Parathyroid adenoma (tissue), 2 donors: ENCODE measurements at regions not wholly inside any gene's neighbourhood (a gene's known extent, or its start where the extent isn't known, plus 50 kb on each side); places are given as distances from the start of the nearest gene placed in this dataset.
"Not testable (repeated sequence)": the region's sequence is repeated elsewhere in the genome, so short reads cannot be mapped to it uniquely, and the experiment has no call there.

ENCODE experiments used
- H2AFZ ChIP-seq: fragments of 300-600 bp; sonication (generic); one replicate; pipeline ENCODE4 v1.7.0; 2017; ENCODE audit warnings: antibody characterized with exemption, mild to moderate bottlenecking
- H3K27ac ChIP-seq: fragments of 300-600 bp; sonication (generic); one replicate; pipeline ENCODE4 v1.7.0; 2017
- H3K27me3 ChIP-seq: fragments of 300-600 bp; sonication (generic); one replicate; pipeline ENCODE4 v1.7.0; 2017; ENCODE audit warnings: low read length; ENCODE audit not compliant: control insufficient read depth, insufficient read depth
- H3K36me3 ChIP-seq: fragments of 300-600 bp; sonication (generic); one replicate; pipeline ENCODE4 v1.7.0; 2017; ENCODE audit warnings: low read length; ENCODE audit not compliant: control insufficient read depth, insufficient read depth
- H3K4me1 ChIP-seq: fragments of 300-600 bp; sonication (generic); one replicate; pipeline ENCODE4 v1.7.0; 2017; ENCODE audit warnings: control low read depth
- H3K4me2 ChIP-seq: fragments of 300-600 bp; sonication (generic); one replicate; pipeline ENCODE4 v1.7.0; 2017; ENCODE audit warnings: low read length
- H3K4me3 ChIP-seq: fragments of 300-600 bp; sonication (generic); one replicate; pipeline ENCODE4 v1.7.0; 2017; ENCODE audit warnings: low read depth, low read length
- H3K79me2 ChIP-seq: fragments of 300-600 bp; sonication (generic); one replicate; pipeline ENCODE4 v1.7.0; 2017; ENCODE audit warnings: control low read depth
- H3K9ac ChIP-seq: fragments of 300-600 bp; sonication (generic); one replicate; pipeline ENCODE4 v1.7.0; 2017; ENCODE audit warnings: mild to moderate bottlenecking
- H3K9me3 ChIP-seq: fragments of 300-600 bp; sonication (generic); one replicate; pipeline ENCODE4 v1.7.0; 2017; ENCODE audit warnings: low read length; ENCODE audit not compliant: control insufficient read depth
- TF ChIP-seq, protein P1 (sequence below): fragments of 300-600 bp; sonication (generic); IDR thresholded peaks from one replicate; pipeline ENCODE4 v1.7.0; 2017; ENCODE audit warnings: antibody characterized with exemption, mild to moderate bottlenecking
- donor health status: primary hyperparathyroidism.

DNA sequence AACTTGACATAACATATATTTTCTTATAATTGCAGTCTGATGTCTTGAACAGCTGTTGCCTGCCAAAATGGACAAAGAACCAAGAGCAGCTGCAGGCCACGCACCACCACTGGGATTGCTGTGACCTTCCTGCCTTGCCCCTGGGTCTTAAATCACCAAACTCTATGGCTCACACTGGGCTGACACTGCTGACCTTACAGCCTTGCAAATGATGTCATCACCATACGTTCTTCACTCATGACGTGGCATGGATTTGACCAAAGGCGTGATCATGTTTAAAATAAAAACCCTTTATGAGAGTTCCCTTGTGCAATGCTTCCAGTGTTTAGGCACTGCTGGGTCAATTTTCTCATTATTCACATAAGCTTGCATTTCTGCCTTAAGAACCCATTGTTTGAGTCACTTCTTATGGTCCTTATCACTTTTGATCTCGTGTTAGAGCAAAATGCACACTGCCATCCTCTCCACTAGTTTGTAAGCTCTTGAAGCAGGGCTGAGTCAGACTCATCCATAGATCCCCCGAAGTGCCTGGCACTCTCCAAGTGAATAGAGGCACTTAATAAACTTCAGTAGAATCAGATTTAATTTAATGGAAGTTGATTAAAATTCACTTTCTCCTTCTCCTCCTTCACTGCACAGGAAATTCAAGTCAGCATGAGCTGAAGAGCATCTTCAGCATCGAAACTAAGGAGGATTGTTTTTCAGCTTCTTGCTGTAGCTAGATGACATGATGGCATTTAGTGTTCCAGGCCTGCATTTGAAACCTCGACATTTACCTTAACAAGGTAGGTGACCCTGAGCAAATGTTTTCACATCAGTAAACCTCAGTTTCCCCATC, 132.4 kb upstream of the PZP start:
- Histone ChIP-seq H3K9me3 (no peaks in the 10 kb centered on the region), H3K79me2 (no peaks in the 10 kb centered on the region), H3K27ac (no peak overlapping the region), H3K4me3 (no peak overlapping the region), H3K4me2 (no peak overlapping the region), H3K4me1 (no peaks in the 10 kb centered on the region), H2AFZ (no peak overlapping the region), H3K27me3 (no peaks in the 10 kb centered on the region), H3K36me3 (no peaks in the 10 kb centered on the region), H3K9ac (no peak overlapping the region)
- TF ChIP-seq, protein P1, sequence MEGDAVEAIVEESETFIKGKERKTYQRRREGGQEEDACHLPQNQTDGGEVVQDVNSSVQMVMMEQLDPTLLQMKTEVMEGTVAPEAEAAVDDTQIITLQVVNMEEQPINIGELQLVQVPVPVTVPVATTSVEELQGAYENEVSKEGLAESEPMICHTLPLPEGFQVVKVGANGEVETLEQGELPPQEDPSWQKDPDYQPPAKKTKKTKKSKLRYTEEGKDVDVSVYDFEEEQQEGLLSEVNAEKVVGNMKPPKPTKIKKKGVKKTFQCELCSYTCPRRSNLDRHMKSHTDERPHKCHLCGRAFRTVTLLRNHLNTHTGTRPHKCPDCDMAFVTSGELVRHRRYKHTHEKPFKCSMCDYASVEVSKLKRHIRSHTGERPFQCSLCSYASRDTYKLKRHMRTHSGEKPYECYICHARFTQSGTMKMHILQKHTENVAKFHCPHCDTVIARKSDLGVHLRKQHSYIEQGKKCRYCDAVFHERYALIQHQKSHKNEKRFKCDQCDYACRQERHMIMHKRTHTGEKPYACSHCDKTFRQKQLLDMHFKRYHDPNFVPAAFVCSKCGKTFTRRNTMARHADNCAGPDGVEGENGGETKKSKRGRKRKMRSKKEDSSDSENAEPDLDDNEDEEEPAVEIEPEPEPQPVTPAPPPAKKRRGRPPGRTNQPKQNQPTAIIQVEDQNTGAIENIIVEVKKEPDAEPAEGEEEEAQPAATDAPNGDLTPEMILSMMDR, result no peak

DNA sequence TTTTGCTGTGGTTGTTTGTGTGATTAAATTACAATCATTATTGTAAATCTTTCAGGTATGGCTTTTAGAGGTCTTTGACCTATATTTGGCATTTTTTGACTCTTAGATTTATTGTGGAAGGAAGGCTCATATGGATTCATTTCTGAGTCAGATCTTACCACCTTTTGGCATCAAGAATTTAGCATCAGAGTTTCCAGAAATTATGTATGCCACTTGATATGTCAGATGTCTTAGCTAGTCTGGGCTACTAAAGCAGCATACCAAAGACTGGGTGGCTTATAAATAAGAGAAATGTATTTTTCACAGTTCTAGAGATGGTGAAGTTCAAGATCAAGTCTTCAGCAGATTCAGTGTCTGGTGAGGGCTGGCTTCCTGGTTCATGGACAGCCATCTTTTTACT, 129.5 kb upstream of the PZP start:
- Histone ChIP-seq H3K4me3 (no peak overlapping the region), H3K4me2 (no peak overlapping the region), H3K9me3 (no peaks in the 10 kb centered on the region), H3K27ac (no peak overlapping the region), H2AFZ (no peak overlapping the region), H3K9ac (no peak overlapping the region), H3K79me2 (no peaks in the 10 kb centered on the region), H3K27me3 (no peaks in the 10 kb centered on the region), H3K4me1 (no peaks in the 10 kb centered on the region), H3K36me3 (no peaks in the 10 kb centered on the region)
- TF ChIP-seq, protein P1, result no peak

DNA sequence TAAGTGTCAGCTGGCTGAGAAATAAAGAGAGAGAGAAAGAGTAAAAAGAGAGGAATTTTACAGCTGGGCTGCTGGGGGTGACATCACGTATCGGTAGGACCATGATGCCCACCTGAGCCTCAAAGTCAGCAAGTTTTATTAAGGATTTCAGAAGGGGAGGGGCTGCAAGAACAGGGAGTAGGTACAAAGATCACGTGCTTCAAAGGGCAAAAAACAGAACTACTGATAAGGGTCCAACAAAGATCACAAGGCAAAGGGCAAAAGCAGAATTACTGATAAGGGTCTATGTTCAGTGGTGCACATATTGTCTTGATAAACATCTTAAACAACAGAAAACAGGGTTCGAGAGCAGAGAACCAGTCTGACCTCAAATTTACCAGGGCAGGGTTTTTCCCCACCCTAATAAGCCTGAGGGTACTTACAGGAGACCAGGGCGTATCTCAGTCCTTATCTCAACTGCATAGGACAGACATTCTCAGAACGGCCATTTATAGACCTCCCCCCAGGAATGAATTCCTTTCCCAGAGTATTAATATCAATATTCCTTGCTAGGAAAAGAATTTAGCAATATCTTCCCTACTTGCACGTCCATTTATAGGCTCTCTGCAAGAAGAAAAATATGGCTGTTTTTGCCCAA, 128.3 kb upstream of the PZP start:
- not testable (repeated sequence) for H3K36me3 ChIP-seq, H3K9me3 ChIP-seq, H3K9ac ChIP-seq, H3K4me1 ChIP-seq, H3K79me2 ChIP-seq, H3K27me3 ChIP-seq, H2AFZ ChIP-seq, H3K27ac ChIP-seq, H3K4me3 ChIP-seq, H3K4me2 ChIP-seq

DNA sequence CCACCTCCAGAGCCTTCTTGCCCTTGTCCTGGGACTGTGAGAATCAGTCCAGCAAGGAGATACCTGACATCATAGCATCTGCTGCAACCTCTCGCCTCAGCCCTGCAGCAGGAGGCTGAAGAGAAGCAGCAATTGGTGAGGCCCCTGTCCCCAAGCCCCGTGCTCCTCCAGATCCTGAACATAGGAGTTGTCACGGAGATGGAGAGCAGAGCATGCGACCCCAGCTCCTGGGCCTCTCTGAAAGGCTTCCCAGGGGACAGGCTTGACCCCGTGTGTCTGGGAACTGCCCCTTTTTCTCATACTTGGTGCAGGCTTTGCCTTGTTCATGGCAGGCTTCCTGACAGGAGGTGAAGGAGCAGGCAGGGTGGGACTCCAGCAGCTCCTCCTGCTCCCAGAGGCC, 127.7 kb upstream of the PZP start:
- H3K36me3 ChIP-seq, result no peaks in the 10 kb centered on the region
- TF ChIP-seq, protein P1, result no peak
- H3K4me3 ChIP-seq, result no peak overlapping the region
- no peak overlapping the region for H3K4me2 ChIP-seq
- no peaks in the 10 kb centered on the region for H3K79me2 ChIP-seq
- H3K27me3 ChIP-seq, result no peaks in the 10 kb centered on the region
- H3K4me1 ChIP-seq, result no peaks in the 10 kb centered on the region
- no peak overlapping the region for H2AFZ ChIP-seq
- no peaks in the 10 kb centered on the region for H3K9me3 ChIP-seq
- no peak overlapping the region for H3K9ac ChIP-seq
- no peak overlapping the region for H3K27ac ChIP-seq

DNA sequence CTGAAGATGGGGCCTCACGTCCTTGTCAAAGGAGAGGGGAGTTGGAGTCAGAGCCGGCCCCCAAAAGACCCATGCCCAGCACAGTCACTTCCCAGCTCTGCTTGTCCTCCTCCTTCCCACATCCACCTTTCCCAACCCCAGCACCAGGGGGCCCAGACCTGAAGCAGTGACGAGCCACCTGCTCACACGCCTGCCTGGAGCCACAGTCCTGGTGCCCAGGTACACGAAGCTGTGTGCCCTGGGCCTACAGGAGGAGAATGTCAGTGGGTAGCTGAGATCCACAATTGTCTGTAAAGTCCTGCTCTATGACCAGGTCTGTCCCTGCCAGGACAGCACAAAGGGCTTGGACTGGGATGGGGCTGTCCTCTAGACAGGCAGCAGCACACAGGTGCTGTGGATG, 126.8 kb upstream of the PZP start:
- H3K27ac ChIP-seq, result no peak overlapping the region
- no peaks in the 10 kb centered on the region for H3K36me3 ChIP-seq
- H3K9me3 ChIP-seq, result no peaks in the 10 kb centered on the region
- no peak overlapping the region for H3K4me3 ChIP-seq
- no peak overlapping the region for H3K4me2 ChIP-seq
- no peaks in the 10 kb centered on the region for H3K4me1 ChIP-seq
- no peak overlapping the region for H3K9ac ChIP-seq
- H3K27me3 ChIP-seq, result no peaks in the 10 kb centered on the region
- TF ChIP-seq, protein P1, result no peak
- H2AFZ ChIP-seq, result no peak overlapping the region
- no peaks in the 10 kb centered on the region for H3K79me2 ChIP-seq
